ENCODE measurements at regions not wholly inside any gene's neighbourhood (a gene's known extent, or its start where the extent isn't known, plus 50 kb on each side); places are given as distances from the start of the nearest gene placed in this dataset.

DNA sequence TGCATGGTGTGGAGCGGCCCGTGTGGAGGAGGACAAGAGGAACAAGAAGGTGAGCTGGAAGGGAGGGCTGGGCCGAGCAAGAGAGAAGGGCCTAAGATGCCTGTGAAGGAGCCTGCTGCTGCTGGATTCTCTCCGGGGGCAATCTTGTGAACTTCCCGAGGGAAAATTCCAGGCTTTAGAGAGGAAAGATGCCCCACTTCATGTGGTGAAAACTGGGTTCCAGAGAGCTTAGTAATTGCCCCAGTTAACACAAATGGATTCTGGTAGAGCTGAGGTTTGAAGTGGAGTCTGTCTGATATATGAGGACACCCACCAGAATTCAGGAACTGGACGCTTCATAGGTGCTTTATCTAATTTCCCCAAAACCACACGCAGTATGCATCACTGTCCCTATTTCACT is 114.1 kb upstream of the ZMIZ1 start:
- TF ChIP-seq, protein P1, sequence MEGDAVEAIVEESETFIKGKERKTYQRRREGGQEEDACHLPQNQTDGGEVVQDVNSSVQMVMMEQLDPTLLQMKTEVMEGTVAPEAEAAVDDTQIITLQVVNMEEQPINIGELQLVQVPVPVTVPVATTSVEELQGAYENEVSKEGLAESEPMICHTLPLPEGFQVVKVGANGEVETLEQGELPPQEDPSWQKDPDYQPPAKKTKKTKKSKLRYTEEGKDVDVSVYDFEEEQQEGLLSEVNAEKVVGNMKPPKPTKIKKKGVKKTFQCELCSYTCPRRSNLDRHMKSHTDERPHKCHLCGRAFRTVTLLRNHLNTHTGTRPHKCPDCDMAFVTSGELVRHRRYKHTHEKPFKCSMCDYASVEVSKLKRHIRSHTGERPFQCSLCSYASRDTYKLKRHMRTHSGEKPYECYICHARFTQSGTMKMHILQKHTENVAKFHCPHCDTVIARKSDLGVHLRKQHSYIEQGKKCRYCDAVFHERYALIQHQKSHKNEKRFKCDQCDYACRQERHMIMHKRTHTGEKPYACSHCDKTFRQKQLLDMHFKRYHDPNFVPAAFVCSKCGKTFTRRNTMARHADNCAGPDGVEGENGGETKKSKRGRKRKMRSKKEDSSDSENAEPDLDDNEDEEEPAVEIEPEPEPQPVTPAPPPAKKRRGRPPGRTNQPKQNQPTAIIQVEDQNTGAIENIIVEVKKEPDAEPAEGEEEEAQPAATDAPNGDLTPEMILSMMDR (IDR thresholded peaks at IDR 0.05): no peak
- no peak for TF ChIP-seq ZFX (IDR thresholded peaks at IDR 0.05; ENCODE audit: borderline replicate concordance)
- H3K27ac ChIP-seq: no peak overlapping the region

DNA sequence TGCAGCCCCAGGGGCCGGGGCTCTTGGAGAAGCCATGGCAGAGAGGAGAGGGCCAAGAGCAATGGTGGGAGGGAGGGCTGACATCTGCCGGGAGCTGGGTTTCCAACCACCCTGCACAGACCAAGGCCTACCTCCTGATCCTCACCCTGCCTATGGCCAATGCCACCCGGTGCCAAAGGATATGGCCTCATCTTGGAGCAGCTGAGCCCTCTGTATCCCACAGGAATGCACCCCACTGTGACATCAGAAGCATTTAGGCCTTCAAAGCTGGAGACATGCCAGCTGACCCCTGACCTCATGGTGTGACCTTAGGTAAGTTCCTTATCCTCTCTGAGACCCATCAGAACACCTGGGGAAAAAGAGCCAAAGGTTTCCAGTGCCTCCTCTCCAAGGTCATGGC is 113.6 kb upstream of the ZMIZ1 start:
- TF ChIP-seq ZFX (IDR thresholded peaks at IDR 0.05; ENCODE audit: borderline replicate concordance): no peak
- TF ChIP-seq, protein P1 (IDR thresholded peaks at IDR 0.05): no peak
- no peak overlapping the region for H3K27ac ChIP-seq

DNA sequence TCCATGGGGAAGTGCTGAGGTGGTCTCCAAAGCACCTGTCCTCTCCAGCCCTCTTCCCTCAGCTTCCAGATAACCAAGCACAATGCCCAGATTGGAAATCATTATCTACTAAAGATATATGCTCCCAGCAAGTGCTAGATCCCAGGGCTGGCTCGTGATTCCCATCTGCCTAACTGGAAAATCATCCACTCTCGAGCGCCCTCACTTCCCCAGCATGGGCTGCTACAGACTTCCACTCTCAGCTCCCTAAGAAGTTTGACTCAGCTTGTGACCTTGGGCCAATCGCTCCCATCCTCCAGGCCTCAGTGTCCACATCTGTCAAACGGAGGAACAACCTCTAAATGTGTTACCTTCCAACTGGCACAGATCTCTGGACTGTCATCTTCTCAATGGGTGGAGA is 112.4 kb upstream of the ZMIZ1 start:
- TF ChIP-seq, protein P1 (IDR thresholded peaks at IDR 0.05): no peak
- no peak for TF ChIP-seq ZFX (IDR thresholded peaks at IDR 0.05; ENCODE audit: borderline replicate concordance)
- H3K27ac ChIP-seq: no peak overlapping the region

DNA sequence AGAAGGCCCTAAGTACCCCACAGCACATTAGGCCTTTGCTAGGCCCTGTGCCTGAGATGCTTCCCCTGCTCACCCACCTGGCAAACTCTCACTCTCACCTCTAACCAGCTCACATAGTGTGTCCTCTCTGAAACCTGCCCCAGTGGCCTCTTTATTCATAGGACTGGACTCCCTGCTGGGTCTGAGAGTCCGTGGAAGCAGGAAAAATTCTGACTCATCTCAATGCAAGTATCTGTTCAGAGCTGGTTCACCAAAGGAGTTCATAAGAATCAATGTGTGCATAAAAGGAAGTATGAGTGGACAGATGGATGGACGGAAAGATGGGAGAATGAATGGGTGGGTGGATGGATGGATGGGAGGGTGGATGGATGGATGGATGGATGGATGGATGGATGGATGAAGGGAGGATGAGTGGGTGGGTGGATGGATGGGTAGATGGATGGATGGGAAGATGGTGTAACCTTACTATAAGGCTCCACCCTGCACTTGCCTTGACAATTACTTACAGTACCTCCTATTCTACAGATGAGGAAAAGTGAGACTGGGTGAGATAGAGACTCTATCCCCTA is 111.2 kb upstream of the ZMIZ1 start:
- TF ChIP-seq ZFX (IDR thresholded peaks at IDR 0.05; ENCODE audit: borderline replicate concordance): no peak
- TF ChIP-seq, protein P1 (IDR thresholded peaks at IDR 0.05): no peak
- H3K27ac ChIP-seq: no peak overlapping the region

DNA sequence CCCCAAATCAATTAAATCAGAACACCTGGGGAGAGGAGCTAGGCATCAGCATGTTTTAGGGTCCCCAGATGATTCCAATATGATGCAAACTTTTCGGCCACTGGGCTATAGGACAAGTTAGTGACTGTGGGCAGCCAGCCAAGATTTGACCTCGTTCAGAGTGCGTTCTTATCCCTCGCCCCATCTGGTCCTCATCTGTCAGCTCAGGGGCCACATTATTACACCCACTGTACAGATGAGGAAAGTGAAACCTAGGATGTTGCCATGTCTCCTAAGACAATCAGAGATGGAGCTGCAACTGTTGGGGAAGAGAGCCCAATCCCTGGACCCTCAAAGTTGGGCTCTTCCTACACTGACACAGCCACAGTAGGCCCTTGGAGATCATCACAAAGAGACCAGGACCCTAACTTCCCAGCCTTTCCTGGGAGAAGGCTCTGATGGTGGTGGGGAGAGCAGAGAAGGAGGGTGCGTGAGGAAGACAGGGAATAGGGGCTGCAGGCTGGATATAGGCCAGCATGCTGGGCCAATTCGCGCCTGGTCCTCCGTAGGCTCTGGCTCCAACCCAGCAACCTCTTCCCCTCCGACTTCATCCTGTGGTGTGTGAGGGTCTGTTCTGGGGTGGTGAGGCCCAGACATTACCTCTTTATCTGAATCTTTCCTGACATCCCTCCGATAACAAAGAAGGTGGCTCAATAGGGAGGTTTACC is 109.4 kb upstream of the ZMIZ1 start:
- TF ChIP-seq, protein P1 (IDR thresholded peaks at IDR 0.05): no peak
- TF ChIP-seq ZFX (IDR thresholded peaks at IDR 0.05; ENCODE audit: borderline replicate concordance): no peak
- H3K27ac ChIP-seq: no peak overlapping the region

GRCh38 chr10:78959924-78960285 is 108.9 kb upstream of the ZMIZ1 start:
- TF ChIP-seq, protein P1 (IDR thresholded peaks at IDR 0.05): no peak
- TF ChIP-seq ZFX (IDR thresholded peaks at IDR 0.05; ENCODE audit: borderline replicate concordance): no peak
- no peak overlapping the region for H3K27ac ChIP-seq

DNA sequence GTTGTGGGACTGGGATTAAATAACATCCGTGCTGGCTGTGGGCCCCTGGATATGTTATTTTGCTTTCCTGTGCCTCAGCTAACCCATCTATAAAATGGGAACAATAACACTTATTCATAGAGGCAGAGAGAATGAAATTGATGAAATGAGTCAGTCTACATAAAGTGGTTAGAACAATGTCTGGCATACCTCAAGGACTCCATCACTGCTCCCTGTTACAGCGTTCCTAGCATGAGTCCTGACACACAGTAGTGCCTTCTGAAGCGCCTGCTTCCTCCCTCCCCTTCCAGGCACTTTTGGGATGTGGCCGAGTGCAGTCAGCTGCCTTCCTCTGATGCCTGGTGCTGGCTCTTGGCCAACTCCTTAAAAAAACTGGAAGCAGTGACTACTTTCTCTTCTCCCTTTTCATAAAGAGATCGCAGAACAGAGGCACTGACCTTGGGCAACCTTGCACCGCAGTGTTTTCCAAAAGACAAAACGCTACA is 108.4 kb upstream of the ZMIZ1 start:
- TF ChIP-seq ZFX (IDR thresholded peaks at IDR 0.05; ENCODE audit: borderline replicate concordance): no peak
- TF ChIP-seq, protein P1 (IDR thresholded peaks at IDR 0.05): no peak
- no peak overlapping the region for H3K27ac ChIP-seq

Measured in 22Rv1 (cell line).